GM12892 (cell line): ENCODE measurements at regions not wholly inside any gene's neighbourhood (a gene's known extent, or its start where the extent isn't known, plus 50 kb on each side); places are given as distances from the start of the nearest gene placed in this dataset.

Experiments used
- POLR2A ChIP-seq: IDR thresholded peaks from 2 replicates; pipeline ENCODE4 v1.6.1; 2011; ENCODE audit warnings: low read depth, low read length, control low read depth
- POLR2AphosphoS5 ChIP-seq: IDR thresholded peaks from 2 replicates; pipeline ENCODE4 v1.6.1; 2011; ENCODE audit warnings: low read depth, low read length, control low read depth

DNA sequence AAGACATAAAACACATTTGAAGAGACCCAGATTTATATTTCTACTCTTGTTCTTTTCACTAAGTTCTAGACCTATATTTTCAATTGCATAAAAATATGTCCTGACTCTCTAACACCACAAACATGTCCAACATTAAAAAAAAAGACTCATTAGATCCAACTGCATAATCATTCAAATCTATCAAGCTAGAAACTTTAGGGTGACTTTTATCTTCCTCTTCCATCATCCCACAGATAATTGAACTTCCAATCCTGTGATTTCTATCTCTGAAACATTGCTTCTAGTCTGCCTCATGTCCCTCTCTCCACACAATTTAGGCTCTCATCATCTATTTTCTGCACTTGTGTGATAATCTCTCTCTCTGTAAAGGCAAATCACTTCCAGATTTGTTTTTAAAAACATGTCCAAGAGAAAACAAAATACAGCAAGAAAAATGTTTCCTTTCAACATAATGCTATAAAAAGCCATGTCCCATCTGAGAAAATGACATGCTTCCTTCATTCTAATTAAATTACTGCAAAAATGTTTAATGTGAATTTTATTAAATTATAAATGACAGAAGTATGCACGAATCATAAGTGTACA is 615.9 kb downstream of the RNF144B start:
- no peak for TF ChIP-seq POLR2A
- no peak for TF ChIP-seq POLR2AphosphoS5
